GM23338 (cell line): ENCODE measurements at regions not wholly inside any gene's neighbourhood (a gene's known extent, or its start where the extent isn't known, plus 50 kb on each side); places are given as distances from the start of the nearest gene placed in this dataset.

Source experiments
- ATAC-seq: fragments of 200-7000 bp; cut with Tn5 transposase; 3 replicates; pipeline ENCODE4 v1.9.1; 2020
- DNase-seq: peaks from one replicate; pipeline ENCODE4 v3.0.0-alpha.2; 2015; ENCODE audit warnings: low spot score
- H2AFZ ChIP-seq: fragments of 200-600 bp; sonication (generic); 2 replicates; pipeline ENCODE4 v1.8.0; 2016; ENCODE audit warnings: antibody characterized with exemption, mild to moderate bottlenecking, moderate library complexity
- H3F3A ChIP-seq: fragments of 200-600 bp; sonication (generic); replicated peaks from 2 replicates; pipeline ENCODE4 v1.8.0; 2017; ENCODE audit warnings: antibody characterized with exemption, mixed run types, low read depth
- H3K27ac ChIP-seq: fragments of 200-600 bp; sonication (generic); 2 replicates; pipeline ENCODE4 v1.6.1; 2016; ENCODE audit warnings: low read depth
- H3K27me3 ChIP-seq: fragments of 200-600 bp; sonication (generic); 2 replicates; pipeline ENCODE4 v1.8.0; 2016; ENCODE audit warnings: mild to moderate bottlenecking, mixed run types, moderate library complexity; ENCODE audit not compliant: insufficient read depth
- H3K36me3 ChIP-seq: fragments of 200-600 bp; sonication (generic); 2 replicates; pipeline ENCODE4 v1.8.0; 2016; ENCODE audit warnings: mild to moderate bottlenecking; ENCODE audit not compliant: insufficient read depth
- H3K4me1 ChIP-seq: fragments of 200-600 bp; sonication (generic); 2 replicates; pipeline ENCODE4 v1.8.0; 2016; ENCODE audit warnings: mild to moderate bottlenecking, moderate library complexity; ENCODE audit not compliant: insufficient read depth
- H3K4me2 ChIP-seq: fragments of 200-600 bp; sonication (generic); 2 replicates; pipeline ENCODE4 v1.7.1; 2017; ENCODE audit warnings: mixed run types
- H3K4me3 ChIP-seq: fragments of 200-600 bp; sonication (generic); 2 replicates; pipeline ENCODE4 v1.6.1; 2016; ENCODE audit warnings: mixed run types
- H3K79me2 ChIP-seq: fragments of 200-600 bp; sonication (generic); replicated peaks from 2 replicates; pipeline ENCODE4 v1.8.0; 2017; ENCODE audit warnings: mild to moderate bottlenecking; ENCODE audit not compliant: insufficient read depth
- H3K9me2 ChIP-seq: fragments of 200-600 bp; sonication (generic); 2 replicates; pipeline ENCODE4 v1.8.0; 2017; ENCODE audit not compliant: insufficient read depth
- H4K20me1 ChIP-seq: fragments of 200-600 bp; sonication (generic); replicated peaks from 2 replicates; pipeline ENCODE4 v1.8.0; 2017; ENCODE audit warnings: mild to moderate bottlenecking; ENCODE audit not compliant: insufficient read depth
- H3K27ac Mint-ChIP-seq: 2 replicates; pipeline ENCODE4 v1.8.0; 2020; ENCODE audit warnings: inconsistent platforms, mild to moderate bottlenecking, moderate library complexity, mixed read lengths
- H3K27me3 Mint-ChIP-seq: 3 replicates; pipeline ENCODE4 v1.8.0; 2022; ENCODE audit warnings: low read depth, mild to moderate bottlenecking, moderate library complexity, mixed read lengths, inconsistent platforms; ENCODE audit not compliant: insufficient read depth, poor library complexity
- H3K36me3 Mint-ChIP-seq: 3 replicates; pipeline ENCODE4 v1.8.0; 2021; ENCODE audit warnings: low read depth, mild to moderate bottlenecking, inconsistent platforms, moderate library complexity, mixed read lengths
- H3K4me1 Mint-ChIP-seq: 3 replicates; pipeline ENCODE4 v1.8.0; 2020; ENCODE audit warnings: mild to moderate bottlenecking, inconsistent platforms, mixed read lengths
- H3K4me3 Mint-ChIP-seq: 3 replicates; pipeline ENCODE4 v1.8.0; 2021; ENCODE audit warnings: moderate library complexity, mild to moderate bottlenecking, inconsistent platforms, mixed read lengths
- H3K9me3 Mint-ChIP-seq: 3 replicates; pipeline ENCODE4 v1.8.0; 2020; ENCODE audit warnings: moderate library complexity, mild to moderate bottlenecking, inconsistent platforms, mixed read lengths
- CREB1 ChIP-seq: fragments of 250-450 bp; sonication (Bioruptor Pico); IDR thresholded peaks from 2 replicates; pipeline ENCODE4 v1.5.0; 2020; ENCODE audit warnings: low read depth, mild to moderate bottlenecking, moderate library complexity
- NANOG ChIP-seq: IDR thresholded peaks from 2 replicates; pipeline ENCODE4 v1.6.1; 2016; ENCODE audit warnings: antibody characterized with exemption, borderline replicate concordance
- TF ChIP-seq, protein P1 (sequence below): fragments of 250-450 bp; sonication (Bioruptor Pico); IDR thresholded peaks from 2 replicates; pipeline ENCODE4 v1.5.0; 2020; ENCODE audit warnings: mild to moderate bottlenecking, moderate library complexity
- TF ChIP-seq, protein P2 (sequence below): IDR thresholded peaks from one replicate; pipeline ENCODE4 v1.6.1; 2018; ENCODE audit warnings: antibody characterized with exemption; ENCODE audit not compliant: unreplicated experiment
- TF ChIP-seq, protein P3 (sequence below), 2 experiments: fragments of 200-600 bp in 1 of 2; sonication (generic) in 1 of 2; conservative IDR thresholded peaks; 2 replicates each; pipeline versions ENCODE4 v1.5.1 to v1.6.1; 2016 to 2017; ENCODE audit warnings: antibody characterized with exemption in 2 of 2, low read depth in 2 of 2, mild to moderate bottlenecking in 2 of 2, moderate library complexity in 1 of 2

DNA sequence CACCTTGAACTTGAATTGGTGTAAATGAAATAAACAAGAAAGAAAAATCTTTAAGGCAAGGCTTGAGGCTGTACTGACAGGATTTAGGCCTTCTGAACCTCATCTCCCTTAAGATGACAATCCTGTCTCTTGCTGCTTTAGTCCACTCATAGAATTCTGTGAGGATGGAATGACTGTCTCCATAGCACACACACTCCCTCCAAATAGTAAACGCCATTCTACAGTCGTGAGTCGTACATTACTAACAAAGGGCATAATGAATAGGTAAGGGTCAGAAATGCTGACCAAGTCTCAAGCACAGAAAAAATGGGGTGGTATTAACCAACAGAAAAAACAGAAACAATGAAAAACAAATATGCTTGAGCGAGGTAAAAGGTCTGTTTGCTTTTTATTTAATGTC, 71.8 kb upstream of the SIMC1 start (continued):
- TF ChIP-seq, protein P1, sequence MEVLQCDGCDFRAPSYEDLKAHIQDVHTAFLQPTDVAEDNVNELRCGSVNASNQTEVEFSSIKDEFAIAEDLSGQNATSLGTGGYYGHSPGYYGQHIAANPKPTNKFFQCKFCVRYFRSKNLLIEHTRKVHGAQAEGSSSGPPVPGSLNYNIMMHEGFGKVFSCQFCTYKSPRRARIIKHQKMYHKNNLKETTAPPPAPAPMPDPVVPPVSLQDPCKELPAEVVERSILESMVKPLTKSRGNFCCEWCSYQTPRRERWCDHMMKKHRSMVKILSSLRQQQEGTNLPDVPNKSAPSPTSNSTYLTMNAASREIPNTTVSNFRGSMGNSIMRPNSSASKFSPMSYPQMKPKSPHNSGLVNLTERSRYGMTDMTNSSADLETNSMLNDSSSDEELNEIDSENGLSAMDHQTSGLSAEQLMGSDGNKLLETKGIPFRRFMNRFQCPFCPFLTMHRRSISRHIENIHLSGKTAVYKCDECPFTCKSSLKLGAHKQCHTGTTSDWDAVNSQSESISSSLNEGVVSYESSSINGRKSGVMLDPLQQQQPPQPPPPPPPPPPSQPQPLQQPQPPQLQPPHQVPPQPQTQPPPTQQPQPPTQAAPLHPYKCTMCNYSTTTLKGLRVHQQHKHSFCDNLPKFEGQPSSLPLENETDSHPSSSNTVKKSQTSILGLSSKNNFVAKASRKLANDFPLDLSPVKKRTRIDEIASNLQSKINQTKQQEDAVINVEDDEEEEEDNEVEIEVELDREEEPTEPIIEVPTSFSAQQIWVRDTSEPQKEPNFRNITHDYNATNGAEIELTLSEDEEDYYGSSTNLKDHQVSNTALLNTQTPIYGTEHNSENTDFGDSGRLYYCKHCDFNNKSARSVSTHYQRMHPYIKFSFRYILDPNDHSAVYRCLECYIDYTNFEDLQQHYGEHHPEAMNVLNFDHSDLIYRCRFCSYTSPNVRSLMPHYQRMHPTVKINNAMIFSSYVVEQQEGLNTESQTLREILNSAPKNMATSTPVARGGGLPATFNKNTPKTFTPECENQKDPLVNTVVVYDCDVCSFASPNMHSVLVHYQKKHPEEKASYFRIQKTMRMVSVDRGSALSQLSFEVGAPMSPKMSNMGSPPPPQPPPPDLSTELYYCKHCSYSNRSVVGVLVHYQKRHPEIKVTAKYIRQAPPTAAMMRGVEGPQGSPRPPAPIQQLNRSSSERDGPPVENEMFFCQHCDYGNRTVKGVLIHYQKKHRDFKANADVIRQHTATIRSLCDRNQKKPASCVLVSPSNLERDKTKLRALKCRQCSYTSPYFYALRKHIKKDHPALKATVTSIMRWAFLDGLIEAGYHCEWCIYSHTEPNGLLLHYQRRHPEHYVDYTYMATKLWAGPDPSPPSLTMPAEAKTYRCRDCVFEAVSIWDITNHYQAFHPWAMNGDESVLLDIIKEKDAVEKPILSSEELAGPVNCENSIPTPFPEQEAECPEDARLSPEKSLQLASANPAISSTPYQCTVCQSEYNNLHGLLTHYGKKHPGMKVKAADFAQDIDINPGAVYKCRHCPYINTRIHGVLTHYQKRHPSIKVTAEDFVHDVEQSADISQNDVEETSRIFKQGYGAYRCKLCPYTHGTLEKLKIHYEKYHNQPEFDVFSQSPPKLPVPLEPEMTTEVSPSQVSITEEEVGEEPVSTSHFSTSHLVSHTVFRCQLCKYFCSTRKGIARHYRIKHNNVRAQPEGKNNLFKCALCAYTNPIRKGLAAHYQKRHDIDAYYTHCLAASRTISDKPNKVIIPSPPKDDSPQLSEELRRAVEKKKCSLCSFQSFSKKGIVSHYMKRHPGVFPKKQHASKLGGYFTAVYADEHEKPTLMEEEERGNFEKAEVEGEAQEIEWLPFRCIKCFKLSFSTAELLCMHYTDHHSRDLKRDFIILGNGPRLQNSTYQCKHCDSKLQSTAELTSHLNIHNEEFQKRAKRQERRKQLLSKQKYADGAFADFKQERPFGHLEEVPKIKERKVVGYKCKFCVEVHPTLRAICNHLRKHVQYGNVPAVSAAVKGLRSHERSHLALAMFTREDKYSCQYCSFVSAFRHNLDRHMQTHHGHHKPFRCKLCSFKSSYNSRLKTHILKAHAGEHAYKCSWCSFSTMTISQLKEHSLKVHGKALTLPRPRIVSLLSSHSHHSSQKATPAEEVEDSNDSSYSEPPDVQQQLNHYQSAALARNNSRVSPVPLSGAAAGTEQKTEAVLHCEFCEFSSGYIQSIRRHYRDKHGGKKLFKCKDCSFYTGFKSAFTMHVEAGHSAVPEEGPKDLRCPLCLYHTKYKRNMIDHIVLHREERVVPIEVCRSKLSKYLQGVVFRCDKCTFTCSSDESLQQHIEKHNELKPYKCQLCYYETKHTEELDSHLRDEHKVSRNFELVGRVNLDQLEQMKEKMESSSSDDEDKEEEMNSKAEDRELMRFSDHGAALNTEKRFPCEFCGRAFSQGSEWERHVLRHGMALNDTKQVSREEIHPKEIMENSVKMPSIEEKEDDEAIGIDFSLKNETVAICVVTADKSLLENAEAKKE (CRISPR knock-in tag) = no peak
- TF ChIP-seq NANOG = no peak
- no peak for TF ChIP-seq CREB1 (CRISPR knock-in tag)
- TF ChIP-seq, protein P2, sequence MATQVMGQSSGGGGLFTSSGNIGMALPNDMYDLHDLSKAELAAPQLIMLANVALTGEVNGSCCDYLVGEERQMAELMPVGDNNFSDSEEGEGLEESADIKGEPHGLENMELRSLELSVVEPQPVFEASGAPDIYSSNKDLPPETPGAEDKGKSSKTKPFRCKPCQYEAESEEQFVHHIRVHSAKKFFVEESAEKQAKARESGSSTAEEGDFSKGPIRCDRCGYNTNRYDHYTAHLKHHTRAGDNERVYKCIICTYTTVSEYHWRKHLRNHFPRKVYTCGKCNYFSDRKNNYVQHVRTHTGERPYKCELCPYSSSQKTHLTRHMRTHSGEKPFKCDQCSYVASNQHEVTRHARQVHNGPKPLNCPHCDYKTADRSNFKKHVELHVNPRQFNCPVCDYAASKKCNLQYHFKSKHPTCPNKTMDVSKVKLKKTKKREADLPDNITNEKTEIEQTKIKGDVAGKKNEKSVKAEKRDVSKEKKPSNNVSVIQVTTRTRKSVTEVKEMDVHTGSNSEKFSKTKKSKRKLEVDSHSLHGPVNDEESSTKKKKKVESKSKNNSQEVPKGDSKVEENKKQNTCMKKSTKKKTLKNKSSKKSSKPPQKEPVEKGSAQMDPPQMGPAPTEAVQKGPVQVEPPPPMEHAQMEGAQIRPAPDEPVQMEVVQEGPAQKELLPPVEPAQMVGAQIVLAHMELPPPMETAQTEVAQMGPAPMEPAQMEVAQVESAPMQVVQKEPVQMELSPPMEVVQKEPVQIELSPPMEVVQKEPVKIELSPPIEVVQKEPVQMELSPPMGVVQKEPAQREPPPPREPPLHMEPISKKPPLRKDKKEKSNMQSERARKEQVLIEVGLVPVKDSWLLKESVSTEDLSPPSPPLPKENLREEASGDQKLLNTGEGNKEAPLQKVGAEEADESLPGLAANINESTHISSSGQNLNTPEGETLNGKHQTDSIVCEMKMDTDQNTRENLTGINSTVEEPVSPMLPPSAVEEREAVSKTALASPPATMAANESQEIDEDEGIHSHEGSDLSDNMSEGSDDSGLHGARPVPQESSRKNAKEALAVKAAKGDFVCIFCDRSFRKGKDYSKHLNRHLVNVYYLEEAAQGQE = no peak

DNA sequence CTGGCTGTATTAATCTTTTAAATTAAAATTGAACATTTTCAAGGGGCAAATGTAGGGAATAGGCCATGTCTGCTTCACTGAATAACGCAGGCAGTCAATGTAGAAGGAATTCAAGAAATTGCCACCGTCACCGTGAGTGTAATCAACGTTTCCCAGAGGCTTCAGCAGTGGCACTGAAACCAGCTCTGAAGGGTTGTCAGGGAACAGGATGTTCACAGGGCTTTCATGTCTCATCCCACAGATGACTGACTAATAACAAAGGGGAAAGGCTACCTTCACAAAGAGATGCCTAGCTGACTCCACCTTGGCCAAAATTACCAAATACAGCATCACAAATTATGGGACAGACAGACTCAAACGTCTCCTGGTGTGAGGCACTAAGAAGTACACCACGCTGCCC, 70.4 kb upstream of the SIMC1 start:
- Mint-ChIP-seq H3K4me3 (no peak overlapping the region), H3K9me3 (no peaks in the 10 kb centered on the region; the same call in 2 of the 3 replicates), H3K36me3 (no peaks in the 10 kb centered on the region), H3K27me3 (no peaks in the 10 kb centered on the region), H3K4me1 (peaks cover 24% of the 10 kb centered on the region), H3K27ac (no peak overlapping the region)
- H2AFZ ChIP-seq = no peak overlapping the region
- H3K9me2 ChIP-seq = no peaks in the 10 kb centered on the region
- no peaks in the 10 kb centered on the region for H3K79me2 ChIP-seq
- H3F3A ChIP-seq = no peaks in the 10 kb centered on the region
- H3K27me3 ChIP-seq = peaks cover 21% of the 10 kb centered on the region
- no peak overlapping the region for H3K4me2 ChIP-seq
- DNase-seq (no peak), ATAC-seq (no peak)
- H3K4me1 ChIP-seq = no peaks in the 10 kb centered on the region
- no peaks in the 10 kb centered on the region for H4K20me1 ChIP-seq
- no peak overlapping the region for H3K27ac ChIP-seq
- no peak overlapping the region for H3K4me3 ChIP-seq
- H3K36me3 ChIP-seq = no peaks in the 10 kb centered on the region
- TF ChIP-seq, protein P3, sequence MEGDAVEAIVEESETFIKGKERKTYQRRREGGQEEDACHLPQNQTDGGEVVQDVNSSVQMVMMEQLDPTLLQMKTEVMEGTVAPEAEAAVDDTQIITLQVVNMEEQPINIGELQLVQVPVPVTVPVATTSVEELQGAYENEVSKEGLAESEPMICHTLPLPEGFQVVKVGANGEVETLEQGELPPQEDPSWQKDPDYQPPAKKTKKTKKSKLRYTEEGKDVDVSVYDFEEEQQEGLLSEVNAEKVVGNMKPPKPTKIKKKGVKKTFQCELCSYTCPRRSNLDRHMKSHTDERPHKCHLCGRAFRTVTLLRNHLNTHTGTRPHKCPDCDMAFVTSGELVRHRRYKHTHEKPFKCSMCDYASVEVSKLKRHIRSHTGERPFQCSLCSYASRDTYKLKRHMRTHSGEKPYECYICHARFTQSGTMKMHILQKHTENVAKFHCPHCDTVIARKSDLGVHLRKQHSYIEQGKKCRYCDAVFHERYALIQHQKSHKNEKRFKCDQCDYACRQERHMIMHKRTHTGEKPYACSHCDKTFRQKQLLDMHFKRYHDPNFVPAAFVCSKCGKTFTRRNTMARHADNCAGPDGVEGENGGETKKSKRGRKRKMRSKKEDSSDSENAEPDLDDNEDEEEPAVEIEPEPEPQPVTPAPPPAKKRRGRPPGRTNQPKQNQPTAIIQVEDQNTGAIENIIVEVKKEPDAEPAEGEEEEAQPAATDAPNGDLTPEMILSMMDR (conservative IDR thresholded peaks at IDR 0.05; ENCODE audit: low read depth in 2 of 2) = no peak
